Stimulated activated naive CD8-positive, alpha-beta T cell treated with anti-CD3 and anti-CD28 coated beads, Interleukin-15, amount 100 ng/mL, for 72 hours (primary cell): ENCODE measurements at regions not wholly inside any gene's neighbourhood (a gene's known extent, or its start where the extent isn't known, plus 50 kb on each side); places are given as distances from the start of the nearest gene placed in this dataset.
"Not testable (repeated sequence)": the region's sequence is repeated elsewhere in the genome, so short reads cannot be mapped to it uniquely, and the experiment has no call there.

ENCODE experiments used
- ATAC-seq: fragments of 150-1000 bp; cut with Tn5 transposase; 2 replicates; pipeline ENCODE4 v1.10.0; 2021; ENCODE audit warnings: mild to moderate bottlenecking, moderate library complexity
- DNase-seq, 2 donors: peaks; one replicate each; pipeline ENCODE4 v3.0.0; 2021 to 2022
- H3K27ac Mint-ChIP-seq, 2 donors: one replicate each; pipeline ENCODE4 v1.8.0; 2022; ENCODE audit warnings: mild to moderate bottlenecking in 2 of 2, mixed read lengths in 2 of 2, moderate library complexity in 2 of 2
- H3K27me3 Mint-ChIP-seq: one replicate; pipeline ENCODE4 v1.8.0; 2022; ENCODE audit warnings: mixed read lengths
- H3K4me1 Mint-ChIP-seq: one replicate; pipeline ENCODE4 v1.8.0; 2022; ENCODE audit warnings: mild to moderate bottlenecking, mixed read lengths
- H3K4me3 Mint-ChIP-seq, 2 donors: one replicate each; pipeline ENCODE4 v1.8.0; 2022; ENCODE audit warnings: mild to moderate bottlenecking in 2 of 2, mixed read lengths in 2 of 2, moderate library complexity in 1 of 2
- H3K9me3 Mint-ChIP-seq, 2 donors: one replicate each; pipeline ENCODE4 v1.8.0; 2022; ENCODE audit warnings: mixed read lengths in 2 of 2

DNA sequence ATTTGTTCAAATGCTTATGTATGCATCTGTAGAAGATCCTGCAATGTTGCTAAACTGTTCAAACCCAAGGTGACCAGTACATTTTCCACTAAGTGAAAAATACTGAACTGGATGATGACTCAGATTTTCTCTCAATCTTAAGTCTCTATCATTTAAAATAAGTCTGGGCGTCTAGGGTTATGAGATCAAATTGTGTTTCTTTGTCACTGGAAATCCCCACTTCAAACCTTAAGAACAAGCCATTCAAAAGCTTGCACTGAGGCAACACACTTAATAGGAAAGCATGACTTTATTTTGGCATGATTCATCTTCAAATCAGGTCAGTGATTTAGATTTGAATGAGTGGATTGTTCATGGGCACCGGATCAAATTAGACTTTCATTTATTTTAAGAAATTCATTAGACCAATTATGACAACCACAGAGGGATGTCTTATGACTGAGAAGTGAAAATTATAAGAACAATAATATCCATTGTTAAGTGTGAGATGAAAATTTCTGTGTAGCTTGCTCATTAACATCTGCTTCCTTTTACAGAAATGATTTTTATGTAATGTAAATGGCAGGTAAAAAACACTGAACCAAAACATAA is 203.6 kb downstream of the ANKRD30BL start:
- H3K4me1 Mint-ChIP-seq, H3K9me3 Mint-ChIP-seq, H3K4me3 Mint-ChIP-seq, DNase-seq, H3K27me3 Mint-ChIP-seq, H3K27ac Mint-ChIP-seq, ATAC-seq: not testable (repeated sequence)

DNA sequence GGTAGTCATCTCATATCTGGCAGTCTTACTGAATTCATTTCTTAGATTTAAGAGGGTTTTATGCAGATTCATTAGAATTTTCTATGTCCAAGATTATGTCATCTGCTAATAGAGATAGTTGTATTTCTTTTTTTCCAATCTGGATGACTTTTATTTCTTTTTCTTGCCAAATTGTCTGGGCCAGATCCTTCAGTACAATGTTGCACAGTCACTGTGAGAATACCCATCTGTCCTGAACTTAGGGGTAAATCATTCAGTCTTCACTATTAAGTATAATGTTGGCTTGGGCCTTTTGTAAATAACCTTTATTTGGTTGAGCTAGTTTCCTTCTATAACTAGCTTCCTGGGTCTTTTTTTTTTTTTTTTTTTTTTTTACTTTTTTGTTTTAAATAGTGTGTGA is 213.1 kb downstream of the ANKRD30BL start:
- H3K4me1 Mint-ChIP-seq, H3K27me3 Mint-ChIP-seq, DNase-seq: not testable (repeated sequence)

DNA sequence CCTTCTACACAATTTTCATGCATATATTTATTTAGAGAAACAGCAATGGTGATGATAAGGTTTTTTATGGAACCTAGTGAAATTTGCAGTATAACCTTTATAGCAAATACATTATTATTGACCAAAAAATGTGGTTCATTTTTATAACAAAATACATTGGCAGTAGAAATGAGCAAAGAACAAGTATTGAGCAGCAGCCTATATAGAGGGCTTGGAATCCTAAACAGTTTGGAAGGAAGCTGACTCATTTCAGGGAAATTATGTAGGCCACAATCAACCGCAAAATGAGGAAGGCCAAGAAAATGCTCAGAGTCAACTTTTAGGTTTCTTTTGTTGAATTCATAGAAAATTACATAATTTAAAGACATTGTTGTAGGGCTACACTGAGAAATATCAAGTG is 238.5 kb downstream of the ANKRD30BL start:
- not testable (repeated sequence) for DNase-seq, H3K27me3 Mint-ChIP-seq, ATAC-seq, H3K4me1 Mint-ChIP-seq, H3K27ac Mint-ChIP-seq, H3K9me3 Mint-ChIP-seq, H3K4me3 Mint-ChIP-seq

More for the DNA sequence above, 213.1 kb downstream of the ANKRD30BL start:
- ATAC-seq, H3K9me3 Mint-ChIP-seq, H3K4me3 Mint-ChIP-seq, H3K27ac Mint-ChIP-seq: not testable (repeated sequence)

DNA sequence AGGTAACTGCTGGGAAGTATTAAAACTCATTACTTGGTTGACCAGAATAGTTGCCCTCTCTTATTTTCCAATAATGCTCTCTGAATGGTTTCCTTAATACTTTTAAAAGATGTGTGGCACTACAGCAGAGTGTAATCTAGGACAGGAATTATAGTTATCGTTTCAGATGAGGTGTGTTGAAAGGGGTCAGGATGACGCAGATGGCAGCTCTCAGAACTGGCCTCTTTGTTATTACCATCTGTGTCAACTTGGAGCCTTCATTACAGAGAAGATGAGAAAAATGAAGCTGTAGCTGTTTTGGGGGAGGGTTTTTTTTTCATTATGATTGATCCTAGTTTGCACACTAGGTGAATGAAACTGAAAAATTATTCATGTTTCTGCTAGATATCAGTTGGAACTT is 238.9 kb downstream of the ANKRD30BL start:
- not testable (repeated sequence) for ATAC-seq, DNase-seq, H3K4me3 Mint-ChIP-seq, H3K27me3 Mint-ChIP-seq, H3K4me1 Mint-ChIP-seq, H3K27ac Mint-ChIP-seq, H3K9me3 Mint-ChIP-seq
